GM12878 (cell line): ENCODE measurements at regions not wholly inside any gene's neighbourhood (a gene's known extent, or its start where the extent isn't known, plus 50 kb on each side); places are given as distances from the start of the nearest gene placed in this dataset.

Experiments
- ATAC-seq: fragments of 200-7000 bp; cut with Tn5 transposase; 3 replicates; pipeline ENCODE4 v1.9.1; 2020; ENCODE audit warnings: mild to moderate bottlenecking, moderate library complexity
- BruUV-seq: library from RNA; stranded (reverse); fragments of 400-500 nt; replicated peaks from 2 replicates; lab custom pipeline; 2021; lab: Mats Ljungman, UMichigan
- CTCF ChIA-PET: fragments of 300-600 bp; sonication (Branson Sonifier 250); formaldehyde crosslinking; extraction: SDS; loops from one replicate; lab custom pipeline; 2021; ENCODE audit warnings: inconsistent platforms; lab: Yijun Ruan, JAX
- POLR2A ChIA-PET: fragments of 350-600 bp; formaldehyde crosslinking; extraction: SDS; loops from one replicate; lab custom pipeline; 2021; ENCODE audit warnings: inconsistent platforms; lab: Charles Lee
- RAD21 ChIA-PET: fragments of 300-600 bp; sonication (Branson Sonifier 250); formaldehyde crosslinking; loops from one replicate; lab custom pipeline; 2023; ENCODE audit warnings: antibody characterized with exemption; ENCODE audit not compliant: unreplicated experiment; lab: Charles Lee
- SMC1A ChIA-PET: fragments of 300-600 bp; sonication (Branson Sonifier 250); formaldehyde crosslinking; loops from one replicate; lab custom pipeline; 2023; ENCODE audit not compliant: unreplicated experiment, uncharacterized antibody; lab: Charles Lee
- DNase-seq: peaks from one replicate; pipeline ENCODE4 v3.0.0-alpha.2; 2011; ENCODE audit warnings: low read depth, low spot score
- FAIRE-seq: peaks from 3 replicates; lab custom pipeline; 2011; peaks lifted over from hg19 to GRCh38; lab: Jason Lieb, UNC
- H2AFZ ChIP-seq: 2 replicates; pipeline ENCODE4 v1.6.0; 2011; ENCODE audit warnings: low read depth, low read length, control low read depth; ENCODE audit not compliant: control insufficient read depth
- H3K27ac ChIP-seq: 2 replicates; pipeline ENCODE4 v1.5.1; 2011; ENCODE audit warnings: control low read depth; ENCODE audit not compliant: control insufficient read depth, insufficient read depth
- H3K27me3 ChIP-seq, 2 experiments: replicated peaks in 1 of 2; 2 replicates each; pipeline versions ENCODE4 v1.6.0 to v1.6.1; 2011; ENCODE audit warnings: low read length in 1 of 2; ENCODE audit not compliant: control insufficient read depth in 2 of 2, insufficient read depth in 2 of 2
- H3K36me3 ChIP-seq, 2 experiments: 2 replicates each; pipeline ENCODE4 v1.5.1; 2011; ENCODE audit warnings: low read length in 1 of 2; ENCODE audit not compliant: control insufficient read depth in 2 of 2, insufficient read depth in 2 of 2
- H3K4me1 ChIP-seq: 2 replicates; pipeline ENCODE4 v1.6.1; 2011; ENCODE audit warnings: mild to moderate bottlenecking, low read length, moderate library complexity, mixed read lengths; ENCODE audit not compliant: control insufficient read depth, insufficient read depth
- H3K4me2 ChIP-seq: 2 replicates; pipeline ENCODE4 v1.6.0; 2011; ENCODE audit warnings: control low read depth; ENCODE audit not compliant: control insufficient read depth, insufficient read depth
- H3K4me3 ChIP-seq: fragments of 200-600 bp; sonication (generic); 2 replicates; pipeline ENCODE4 v1.5.1; 2016
- H3K79me2 ChIP-seq: 2 replicates; pipeline ENCODE4 v1.6.0; 2011; ENCODE audit warnings: low read length; ENCODE audit not compliant: control insufficient read depth, insufficient read depth
- H3K9ac ChIP-seq: 2 replicates; pipeline ENCODE4 v1.8.0; 2011; ENCODE audit warnings: low read length, control low read depth, mixed read lengths; ENCODE audit not compliant: control insufficient read depth, insufficient read depth
- H3K9me3 ChIP-seq: replicated peaks from 3 replicates; pipeline ENCODE4 v1.5.1; 2011; ENCODE audit warnings: mild to moderate bottlenecking, low read length; ENCODE audit not compliant: control insufficient read depth, insufficient read depth
- H4K20me1 ChIP-seq: 2 replicates; pipeline ENCODE4 v1.6.0; 2011; ENCODE audit not compliant: control insufficient read depth, insufficient read depth
- CEBPB ChIP-seq, 2 experiments: fragments of 150-350 bp in 1 of 2; IDR thresholded peaks; 2 replicates each; pipeline ENCODE4 v1.6.1; 2012 to 2014; ENCODE audit warnings: low read depth in 2 of 2, low read length in 2 of 2, borderline replicate concordance in 1 of 2, inconsistent platforms in 1 of 2
- CUX1 ChIP-seq: IDR thresholded peaks from 2 replicates; pipeline ENCODE4 v1.6.1; 2012; ENCODE audit warnings: improper control_type of control experiment, low read depth, low read length; ENCODE audit not compliant: insufficient replicate concordance
- E2F4 ChIP-seq: IDR thresholded peaks from 2 replicates; pipeline ENCODE4 v1.6.1; 2012; ENCODE audit warnings: low read depth, low read length, improper control_type of control experiment
- IKZF2 ChIP-seq, 2 experiments: fragments of 450-650 bp; IDR thresholded peaks; 2 replicates each; pipeline ENCODE4 v1.6.1; 2017; ENCODE audit warnings: mild to moderate bottlenecking in 2 of 2, moderate library complexity in 2 of 2
- IRF4 ChIP-seq: IDR thresholded peaks from 2 replicates; pipeline ENCODE4 v1.6.1; 2011; ENCODE audit warnings: low read depth, low read length
- JUND ChIP-seq: IDR thresholded peaks from 2 replicates; pipeline ENCODE4 v1.6.1; 2012; ENCODE audit warnings: low read depth, mild to moderate bottlenecking, low read length, improper control_type of control experiment, moderate library complexity
- MTA3 ChIP-seq: IDR thresholded peaks from 2 replicates; pipeline ENCODE4 v1.6.1; 2012; ENCODE audit warnings: low read length, inconsistent platforms, borderline replicate concordance
- NFYB ChIP-seq: IDR thresholded peaks from 2 replicates; pipeline ENCODE4 v1.6.1; 2011; ENCODE audit warnings: low read depth, mild to moderate bottlenecking, low read length, improper control_type of control experiment, moderate library complexity; ENCODE audit not compliant: insufficient read depth
- RAD21 ChIP-seq: IDR thresholded peaks from 2 replicates; pipeline ENCODE4 v1.6.1; 2011; ENCODE audit warnings: mild to moderate bottlenecking, low read depth, low read length, moderate library complexity; ENCODE audit not compliant: insufficient read depth
- RAD51 ChIP-seq: fragments of 450-650 bp; IDR thresholded peaks from 2 replicates; pipeline ENCODE4 v1.6.1; 2016; ENCODE audit warnings: moderate library complexity, mild to moderate bottlenecking, inconsistent platforms
- RFX5 ChIP-seq: IDR thresholded peaks from 2 replicates; pipeline ENCODE4 v1.6.1; 2011; ENCODE audit warnings: low read depth, low read length, improper control_type of control experiment
- SRF ChIP-seq, 2 experiments: IDR thresholded peaks; 2 replicates each; pipeline ENCODE4 v1.6.1; 2011; ENCODE audit warnings: low read depth in 2 of 2, low read length in 2 of 2, mild to moderate bottlenecking in 1 of 2, moderate library complexity in 1 of 2
- ZNF687 ChIP-seq: fragments of 450-650 bp; IDR thresholded peaks from 2 replicates; pipeline ENCODE4 v1.6.1; 2017; ENCODE audit warnings: mild to moderate bottlenecking, moderate library complexity
- WGBS: methylation state at CpG from one replicate; pipeline ENCODE4 v1.1.6; 2016; ENCODE audit warnings: low lambda C conversion rate; ENCODE audit not compliant: insufficient replicate concordance, insufficient coverage; ENCODE audit errors: missing lambda C conversion rate; 5-methylcytosine and 5-hydroxymethylcytosine counted together
- in situ Hi-C: fragments of 300-500 bp; cut with MboI; formaldehyde crosslinking; loops from 9 replicates; pipeline ENCODE4 v1.14.3; 2018; ENCODE audit warnings: mixed read lengths
- intact Hi-C: fragments of 100-400 bp; cut with micrococcal nuclease; formaldehyde crosslinking; loops from one replicate; pipeline ENCODE4 v1.14.2; 2022; ENCODE audit not compliant: unreplicated experiment

- 83% methylated on average over 29 of the region's 29 CpGs for WGBS
- Histone ChIP-seq H3K27ac (no peak overlapping the region), H4K20me1 (no peaks in the 10 kb centered on the region), H3K9me3 (no peaks in the 10 kb centered on the region; the same call in 2 of the 3 replicates), H3K79me2 (peaks cover 28% of the 10 kb centered on the region), H3K9ac (no peak overlapping the region), H2AFZ (no peak overlapping the region), H3K4me2 (peak overlapping the region; percentile 19; the same call in 1 of the 2 replicates), H3K4me1 (no peaks in the 10 kb centered on the region), H3K36me3 (peaks cover 0 to 3% of the 10 kb centered on the region in 2 experiments; a peak in 3 of 4 replicates), H3K27me3 (no peaks in the 10 kb centered on the region), H3K4me3 (peak overlapping the region; percentile 77)
- RAD21 ChIA-PET, result no interaction called here
- in situ Hi-C loops, result no loop called here
- CTCF ChIA-PET, result no interaction called here
- FAIRE-seq, result no peak
- DNase-seq, result no peak
- intact Hi-C loops, result no loop called here
- POLR2A ChIA-PET, result no interaction called here
- SMC1A ChIA-PET, result no interaction called here
- no peak for ATAC-seq
- BruUV-seq, result no TSS peak
- TF ChIP-seq CUX1, result no peak
- TF ChIP-seq MTA3, result no peak
- no peak for TF ChIP-seq RFX5
- TF ChIP-seq NFYB, result no peak
- no peak for TF ChIP-seq IRF4
- no peak for TF ChIP-seq ZNF687
- no peak for TF ChIP-seq CEBPB (IDR thresholded peaks at IDR 0.05; ENCODE audit: borderline replicate concordance in 1 of 2, low read depth in 2 of 2, low read length in 2 of 2)
- TF ChIP-seq E2F4, result no peak
- no peak for TF ChIP-seq IKZF2 (IDR thresholded peaks at IDR 0.05)
- TF ChIP-seq RAD51, result no peak
- no peak for TF ChIP-seq RAD21
- TF ChIP-seq SRF (IDR thresholded peaks at IDR 0.05; ENCODE audit: low read depth in 2 of 2, low read length in 2 of 2), result no peak
- no peak for TF ChIP-seq JUND
Measured at GRCh38 chr22:49655168-49655812, 172.4 kb downstream of the BRD1 start.
